IPS-NIHi7 (cell line): ENCODE measurements at regions not wholly inside any gene's neighbourhood (a gene's known extent, or its start where the extent isn't known, plus 50 kb on each side); places are given as distances from the start of the nearest gene placed in this dataset.
A peak's percentile ranks its signal among the peaks of the same experiment; 100 is the strongest.
"Not testable (repeated sequence)": the region's sequence is repeated elsewhere in the genome, so short reads cannot be mapped to it uniquely, and the experiment has no call there.

Experiments used
- DNase-seq: peaks from one replicate; pipeline ENCODE4 v3.0.0; 2012; ENCODE audit warnings: mixed read lengths; ENCODE audit errors: extremely low spot score

DNA sequence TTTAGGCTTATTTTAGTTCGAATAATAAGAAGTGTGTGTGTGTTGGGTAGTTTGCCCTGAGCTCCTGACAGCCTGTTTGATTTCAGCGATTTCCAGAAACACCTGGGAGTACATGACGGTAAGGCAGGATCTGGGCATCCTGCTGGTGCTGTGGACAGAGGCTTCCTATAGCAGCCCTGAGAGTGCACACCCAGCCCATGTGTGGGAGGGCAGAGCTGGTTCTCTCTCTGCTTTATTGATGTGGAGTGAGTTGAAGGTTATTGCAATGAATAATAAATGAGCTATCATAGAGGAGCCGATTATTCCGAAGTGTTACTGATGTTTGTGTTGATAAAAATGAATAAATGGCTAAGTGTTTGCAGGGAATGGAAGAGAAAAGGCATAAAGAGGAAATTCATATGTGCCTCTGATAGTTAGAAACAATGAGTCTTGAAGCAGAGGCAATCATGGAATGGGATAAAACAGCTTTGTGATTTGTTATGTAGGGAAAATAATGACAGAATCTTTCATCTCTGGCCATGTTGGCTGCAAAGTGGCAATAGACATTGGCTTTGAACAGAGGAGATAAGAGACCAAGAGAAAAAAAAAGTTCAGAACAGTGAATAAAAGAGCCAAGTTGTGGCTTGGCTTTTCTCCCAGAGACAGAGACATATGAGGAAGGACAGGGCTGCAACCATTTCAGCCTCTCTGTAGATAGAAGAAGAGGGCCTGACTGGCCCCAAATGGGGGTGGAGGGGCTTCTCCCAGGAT is 166.2 kb upstream of the CHD6 start:
- DNase-seq = no peak

DNA sequence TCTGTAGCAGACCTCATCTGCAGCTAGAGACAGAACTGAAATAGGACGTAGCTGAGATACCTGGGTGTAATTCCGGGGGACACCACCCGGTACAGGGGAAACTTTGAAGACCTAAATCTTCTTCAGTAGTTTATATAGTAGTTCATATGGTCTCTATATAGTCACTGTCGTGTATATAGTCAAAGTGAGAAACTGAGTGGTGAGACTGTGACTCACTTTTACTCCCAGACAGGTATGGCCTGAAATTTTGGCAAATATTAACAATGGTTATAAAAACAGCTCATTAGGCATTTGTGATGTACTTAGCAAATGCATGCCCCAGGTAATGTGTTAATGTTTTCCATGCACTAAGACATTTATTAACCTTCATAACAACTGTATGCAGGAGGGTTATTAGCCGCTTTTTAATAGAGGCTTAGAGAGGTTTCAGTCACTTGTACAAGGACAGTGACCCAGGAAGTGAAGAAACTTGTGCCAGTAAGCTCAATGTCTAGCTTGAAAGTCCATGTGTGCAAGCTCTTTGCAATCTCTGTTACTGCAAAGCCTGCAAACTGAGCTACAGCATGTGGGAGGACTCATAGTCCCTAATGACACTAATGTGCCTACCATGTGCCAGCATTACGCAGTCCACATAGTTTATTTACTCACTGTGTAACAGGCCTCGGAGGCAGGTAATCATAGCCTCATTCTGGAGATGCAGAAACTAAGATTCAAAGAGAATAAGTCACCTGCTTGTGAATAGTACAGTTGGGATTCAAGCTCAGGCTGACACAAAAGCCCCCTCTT is 165.4 kb upstream of the CHD6 start:
- no peak for DNase-seq

DNA sequence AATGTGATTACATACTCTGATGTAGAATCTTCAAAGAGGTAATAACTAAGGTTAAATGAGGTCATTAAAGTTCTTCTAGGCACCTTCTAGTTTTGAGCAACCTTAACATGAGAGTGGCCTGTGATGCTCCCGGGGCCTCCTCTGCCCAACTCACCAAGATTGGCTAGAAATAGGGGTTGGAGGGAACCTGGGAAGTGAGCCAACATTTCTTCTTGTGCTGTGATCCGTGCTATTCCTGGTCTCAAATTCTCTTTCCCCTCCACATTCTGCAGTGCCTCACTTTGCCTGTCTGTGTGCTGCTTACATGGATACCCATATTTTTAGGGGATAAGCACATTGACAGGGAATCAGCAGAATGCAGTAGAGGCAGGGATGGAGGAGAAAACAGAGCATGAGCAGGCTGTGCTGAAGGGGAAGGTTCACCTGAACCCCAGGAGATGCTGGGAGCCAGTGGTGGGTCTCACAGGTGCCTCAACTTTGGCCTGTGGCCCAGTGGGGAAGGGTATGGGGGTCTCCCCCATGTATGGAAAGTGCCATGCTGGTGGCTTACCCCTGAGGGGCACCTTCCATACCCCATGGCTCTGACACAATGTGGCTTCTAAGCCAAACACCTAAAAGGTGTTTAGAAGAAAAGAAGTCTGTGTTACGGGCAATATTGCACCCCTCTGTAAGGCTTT is 164.7 kb upstream of the CHD6 start:
- DNase-seq = no peak

DNA sequence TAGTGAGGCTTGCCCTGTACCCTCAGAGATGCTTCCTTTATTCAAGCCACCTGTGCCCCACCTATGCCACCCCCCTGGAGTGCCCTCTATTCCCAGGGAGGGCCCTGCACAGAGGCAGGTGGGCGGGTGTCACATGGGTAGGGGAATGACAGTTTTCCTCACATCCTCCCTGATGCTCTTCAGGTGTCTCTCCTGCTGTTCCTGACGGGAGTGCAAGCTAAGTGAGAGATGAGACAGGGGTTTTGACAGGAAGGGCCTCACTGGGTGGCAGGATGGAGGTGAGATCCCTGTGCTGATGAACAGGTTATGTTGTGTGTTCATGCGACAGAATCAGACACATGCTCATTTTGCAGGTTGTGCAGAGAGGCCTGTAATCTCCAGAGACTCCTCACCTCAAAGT is 164.1 kb upstream of the CHD6 start:
- DNase-seq = no peak

- DNase-seq = no peak
Measured at GRCh38 chr20:41776421-41776820, 158.2 kb upstream of the CHD6 start.

- no peak for DNase-seq
Measured at GRCh38 chr20:41774291-41774690, 156.1 kb upstream of the CHD6 start.

DNA sequence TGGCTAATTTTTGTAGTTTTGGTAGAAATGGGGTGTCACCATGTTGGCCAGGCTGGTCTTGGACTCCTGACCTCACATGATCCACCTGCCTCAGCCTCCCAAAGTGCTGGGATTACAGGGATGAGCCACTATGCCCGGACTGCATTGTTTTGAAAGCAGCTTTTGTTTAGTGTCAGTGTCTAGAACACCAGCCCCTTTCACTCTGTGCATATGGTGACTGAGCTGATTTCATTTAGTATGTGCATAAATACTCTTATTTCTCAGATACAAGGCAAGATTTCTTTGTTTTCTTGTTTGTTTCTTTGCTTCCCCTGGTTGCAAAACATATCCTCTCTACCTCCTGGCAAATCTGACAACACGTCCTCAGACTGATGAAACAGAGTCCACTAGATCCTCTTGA is 152.8 kb upstream of the CHD6 start:
- no peak for DNase-seq

DNA sequence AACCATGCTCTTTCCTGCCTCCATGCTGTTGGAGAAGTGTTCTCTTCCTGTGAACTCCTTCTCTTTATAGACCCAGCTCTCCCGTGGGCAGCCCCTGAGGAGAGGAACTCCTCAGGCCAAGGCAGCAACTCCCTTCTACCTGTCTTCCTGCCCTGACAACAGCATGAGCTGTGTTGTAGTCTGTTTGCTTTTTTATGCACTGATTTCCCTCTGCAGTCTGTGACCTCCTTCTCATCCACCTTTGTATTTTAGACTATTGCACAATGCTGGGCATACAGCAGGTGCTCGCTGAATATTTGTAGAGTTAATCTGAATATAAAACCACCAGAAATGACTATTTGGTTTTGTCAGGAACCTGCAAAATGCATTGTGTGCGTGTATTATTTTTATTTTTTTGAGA is 152.2 kb upstream of the CHD6 start:
- DNase-seq = no peak

- peak; percentile 22 for DNase-seq
Measured at GRCh38 chr20:41769592-41770018, 151.4 kb upstream of the CHD6 start.

DNA sequence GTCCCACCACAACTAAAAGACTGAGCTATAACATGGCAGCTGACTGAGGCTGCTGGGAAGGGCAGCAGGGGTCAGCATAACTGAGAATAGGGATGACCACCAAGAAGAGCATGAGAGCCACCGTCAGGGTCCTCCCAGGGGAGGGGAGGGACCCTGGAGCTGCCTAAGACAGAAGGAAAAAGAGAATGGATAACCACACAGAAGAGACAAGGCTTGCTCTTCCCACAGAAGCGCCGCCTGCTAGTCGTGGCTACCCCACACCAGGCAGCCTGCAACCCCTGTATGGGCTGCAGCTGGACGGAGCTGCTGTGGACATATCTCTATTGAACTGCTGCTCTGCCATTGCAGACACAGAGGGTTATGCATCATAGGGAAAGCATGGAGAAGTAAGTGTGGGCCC is 132.0 kb upstream of the CHD6 start:
- DNase-seq = no peak

GRCh38 chr20:41748756-41749582 is 130.8 kb upstream of the CHD6 start:
- no peak for DNase-seq

GRCh38 chr20:41748051-41748450 is 129.9 kb upstream of the CHD6 start:
- no peak for DNase-seq

DNA sequence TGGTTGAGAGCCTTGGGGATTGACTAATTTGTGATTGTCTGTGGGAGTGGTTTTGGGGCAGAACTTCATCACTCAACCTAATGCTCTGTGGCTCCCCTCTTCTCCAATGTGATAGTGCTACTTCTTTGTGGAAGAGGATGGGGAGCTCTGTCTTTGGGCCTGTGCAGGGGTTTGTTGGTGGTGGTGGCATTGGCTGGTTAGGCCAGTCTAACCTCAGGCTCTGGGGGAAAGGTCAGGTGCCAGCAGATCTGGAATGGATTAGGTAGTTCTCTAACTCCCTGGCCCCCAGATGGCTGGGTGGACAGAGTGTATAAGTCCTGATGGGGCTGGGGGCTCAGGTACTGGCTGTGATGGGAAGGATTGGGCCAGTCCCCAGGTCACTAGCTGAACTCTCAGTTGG is 129.0 kb upstream of the CHD6 start:
- no peak for DNase-seq

DNA sequence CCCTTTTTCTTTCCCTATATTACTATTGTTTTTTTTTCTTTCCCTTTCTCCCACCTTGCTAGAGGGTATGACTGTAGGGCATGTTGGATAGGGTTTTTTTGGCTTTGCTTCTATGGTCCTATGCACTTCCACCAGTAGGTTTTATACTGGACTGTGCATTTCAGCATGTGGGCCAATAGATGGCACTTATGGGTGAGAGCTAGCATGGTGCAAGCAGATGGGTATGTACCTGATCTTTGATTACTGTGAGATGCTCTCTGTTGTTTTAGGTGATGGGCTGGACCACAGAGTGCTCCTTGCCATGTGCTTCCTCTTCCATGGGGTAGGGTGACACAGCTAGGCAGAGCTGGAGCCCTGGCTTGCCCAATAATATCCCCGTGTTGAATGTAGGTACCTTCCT is 128.5 kb upstream of the CHD6 start:
- DNase-seq = no peak

DNA sequence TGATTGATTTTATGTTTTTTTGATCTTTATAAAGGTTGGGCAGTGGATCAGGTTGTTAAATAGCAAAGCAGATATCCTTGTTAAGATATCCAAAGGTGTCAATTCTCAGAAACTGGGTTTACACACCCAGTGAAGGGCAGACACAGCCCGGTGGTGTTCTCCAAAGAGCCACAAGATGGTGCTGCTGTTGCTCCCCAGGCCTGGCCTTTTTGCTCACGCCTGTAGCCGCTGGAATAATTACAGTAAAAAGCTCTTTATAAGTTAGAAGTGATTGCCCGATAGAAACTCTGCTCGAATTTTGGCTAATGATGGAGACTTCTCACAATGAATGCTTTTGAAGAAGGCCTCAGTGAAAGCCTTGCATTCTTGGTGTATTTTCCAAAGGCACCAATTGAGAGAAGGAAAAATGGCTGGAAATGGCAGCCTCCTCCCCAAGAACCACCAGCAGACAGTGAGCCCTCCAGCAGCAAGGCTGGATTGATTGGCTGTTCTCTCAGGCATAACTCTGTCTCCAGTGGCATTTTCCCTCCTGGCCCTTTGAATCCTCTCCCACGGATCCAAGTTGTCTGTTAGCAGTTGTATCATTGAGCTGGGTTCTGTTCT is 120.5 kb upstream of the CHD6 start:
- peak; percentile 57 for DNase-seq

DNA sequence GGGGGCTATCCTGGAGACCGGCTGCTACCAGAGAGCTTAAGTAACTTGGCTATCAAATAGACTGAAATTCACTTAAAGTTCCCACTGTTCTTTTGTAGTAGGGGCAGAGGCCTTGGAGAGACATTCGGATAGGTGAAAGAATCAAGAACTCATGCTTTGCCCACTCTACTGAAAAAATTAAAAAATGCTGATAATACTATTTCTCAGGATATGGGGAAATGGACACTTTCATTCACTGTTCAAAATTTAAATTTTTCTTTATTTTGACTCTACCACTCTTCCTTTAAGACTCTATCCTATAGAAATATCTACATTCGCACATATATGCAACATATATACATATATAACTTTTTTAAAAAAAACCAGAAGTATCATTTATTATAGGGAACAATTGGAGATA is 117.8 kb upstream of the CHD6 start:
- DNase-seq = no peak

GRCh38 chr20:41734506-41734945 is 116.3 kb upstream of the CHD6 start:
- DNase-seq = peak; percentile 79

DNA sequence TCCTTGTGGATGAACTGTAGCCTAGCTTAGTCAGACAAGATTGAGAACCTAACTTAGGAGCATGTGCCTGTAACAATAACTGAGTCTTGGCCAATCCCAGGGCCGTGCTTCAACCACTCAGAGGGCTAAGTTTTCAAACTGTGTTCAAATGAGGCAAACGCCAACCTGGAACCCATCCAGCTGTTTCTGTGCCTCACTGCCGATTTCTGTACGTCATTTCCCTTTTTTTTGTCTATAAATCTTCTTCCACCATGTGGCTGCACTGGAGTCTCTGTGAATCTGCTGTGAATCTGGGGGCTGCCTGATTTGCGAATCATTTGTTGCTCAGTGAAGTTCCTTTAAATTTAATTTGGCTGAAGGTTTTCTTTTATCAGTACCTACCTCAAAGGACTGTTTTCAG is 115.0 kb upstream of the CHD6 start:
- DNase-seq = no peak

DNA sequence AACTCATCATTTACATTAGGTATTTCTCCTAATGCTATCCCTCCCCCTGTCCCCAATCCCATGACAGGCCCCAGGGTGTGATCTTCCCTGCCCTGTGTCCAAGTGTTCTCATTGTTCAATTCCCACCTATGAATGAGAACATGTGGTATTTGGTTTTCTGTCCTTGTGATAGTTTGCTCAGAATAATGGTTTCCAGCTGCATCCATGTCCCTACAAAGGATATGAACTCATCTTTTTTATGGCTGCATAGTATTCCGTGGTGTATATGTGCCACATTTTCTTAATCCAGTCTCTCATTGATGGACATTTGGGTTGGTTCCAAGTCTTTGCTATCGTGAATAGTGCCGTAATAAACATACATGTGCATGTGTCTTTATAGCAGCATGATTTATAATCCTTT is 113.0 kb upstream of the CHD6 start:
- DNase-seq = not testable (repeated sequence)

- not testable (repeated sequence) for DNase-seq
Measured at GRCh38 chr20:41727681-41728080, 109.5 kb upstream of the CHD6 start.

DNA sequence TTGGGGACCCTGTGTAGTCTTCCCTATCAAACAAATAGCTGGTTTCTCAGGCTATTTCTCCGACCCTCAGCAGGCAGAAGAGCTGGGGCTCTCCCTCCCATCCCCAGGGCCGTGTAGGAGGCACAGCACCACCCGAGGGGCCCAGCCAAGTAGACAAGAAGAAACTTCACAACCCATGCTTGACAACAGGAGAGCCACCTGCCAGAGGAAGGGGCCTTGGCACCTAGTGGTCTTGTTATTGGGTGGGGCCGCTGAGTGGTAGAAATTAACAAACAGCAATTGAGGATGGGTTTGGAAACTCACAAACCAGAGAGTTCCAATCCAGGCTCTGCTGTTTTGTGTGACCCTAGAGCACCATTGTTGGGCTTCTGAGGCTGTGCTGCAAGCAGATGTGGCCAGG is 108.5 kb upstream of the CHD6 start:
- DNase-seq = no peak
